Stimulated activated CD4-positive, alpha-beta T cell treated with anti-CD3 and anti-CD28 coated beads, Interleukin-12 subunit alpha, Interleukin-12 subunit beta, amount 100 ng/mL, for 48 hours (primary cell): ENCODE measurements at regions not wholly inside any gene's neighbourhood (a gene's known extent, or its start where the extent isn't known, plus 50 kb on each side); places are given as distances from the start of the nearest gene placed in this dataset.
"Not testable (repeated sequence)": the region's sequence is repeated elsewhere in the genome, so short reads cannot be mapped to it uniquely, and the experiment has no call there.

Experiments used
- DNase-seq, 3 donors: peaks; one replicate each; pipeline ENCODE4 v3.0.0-alpha.2; 2020; ENCODE audit warnings: low read depth in 2 of 3, low spot score in 1 of 3

DNA sequence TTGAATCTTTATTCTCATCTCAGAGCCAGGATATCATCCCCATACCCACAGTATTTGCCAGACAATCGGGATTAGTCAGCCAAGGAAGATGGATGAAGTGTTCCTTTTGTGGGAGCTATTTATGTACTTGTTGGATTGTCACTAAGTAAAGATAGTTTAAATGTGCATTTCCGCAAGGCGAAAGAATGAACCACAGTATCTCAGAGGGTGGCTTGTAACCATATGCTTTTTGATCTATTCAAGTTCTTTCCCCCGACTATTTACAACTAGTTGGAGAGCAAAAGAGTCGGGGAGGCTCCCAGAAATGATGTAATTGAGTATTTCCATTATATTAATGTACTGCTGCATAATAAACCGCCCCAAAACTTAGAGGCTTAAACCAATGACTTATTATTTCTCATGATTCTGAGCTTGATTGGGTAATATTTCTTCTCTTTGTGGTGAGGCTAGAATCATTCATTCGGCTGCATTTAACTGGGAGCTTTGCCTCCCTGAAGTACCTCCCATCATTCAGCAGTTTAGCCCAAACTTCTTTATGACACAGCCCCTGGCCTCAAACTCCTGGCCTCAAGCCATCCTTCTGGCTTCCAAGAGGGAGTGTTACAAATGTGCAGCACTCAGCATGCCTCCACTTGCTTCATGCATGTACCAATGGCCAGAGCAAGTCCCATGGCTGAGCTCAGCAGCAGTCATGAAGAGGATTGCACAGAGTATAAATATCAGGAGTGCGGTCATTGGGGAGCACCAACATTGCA, 423.7 kb downstream of the METTL4 start:
- DNase-seq: no peak

DNA sequence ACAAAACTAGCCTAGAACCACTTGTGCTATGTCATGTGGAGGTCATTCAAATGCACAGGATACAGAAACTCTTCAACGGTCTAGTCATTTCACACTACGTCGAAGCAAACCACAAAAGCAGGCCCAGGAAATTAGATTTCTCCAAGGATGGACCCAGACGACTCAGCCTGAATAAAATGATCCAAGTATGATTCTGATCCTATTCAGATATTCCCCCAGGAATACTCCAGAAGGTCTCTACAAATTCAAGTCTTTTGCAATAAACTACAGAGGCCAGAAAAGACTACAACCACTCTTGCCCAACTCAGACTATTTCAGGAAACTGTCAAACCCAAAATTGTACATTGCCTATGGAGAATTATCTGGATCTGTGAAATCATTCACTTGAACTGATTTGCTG, 422.5 kb downstream of the METTL4 start:
- no peak for DNase-seq

DNA sequence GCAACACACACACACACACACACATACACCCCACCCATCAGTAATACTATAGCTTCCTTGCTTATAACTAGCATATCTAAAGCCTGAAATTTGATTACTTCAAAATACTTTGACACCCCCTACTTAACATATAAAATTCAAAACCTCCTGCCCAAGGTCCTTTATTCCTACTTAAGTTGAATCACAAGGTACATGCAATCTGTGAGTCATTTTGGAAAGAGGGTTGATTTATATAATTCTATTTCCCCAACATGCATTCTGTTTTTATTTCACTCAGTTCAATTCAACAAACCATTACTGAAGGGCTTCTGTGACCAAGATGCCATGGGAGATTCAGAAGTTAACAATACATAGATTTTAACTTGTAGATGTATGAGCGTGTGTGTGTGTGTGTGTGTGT, 420.7 kb downstream of the METTL4 start:
- DNase-seq: no peak

DNA sequence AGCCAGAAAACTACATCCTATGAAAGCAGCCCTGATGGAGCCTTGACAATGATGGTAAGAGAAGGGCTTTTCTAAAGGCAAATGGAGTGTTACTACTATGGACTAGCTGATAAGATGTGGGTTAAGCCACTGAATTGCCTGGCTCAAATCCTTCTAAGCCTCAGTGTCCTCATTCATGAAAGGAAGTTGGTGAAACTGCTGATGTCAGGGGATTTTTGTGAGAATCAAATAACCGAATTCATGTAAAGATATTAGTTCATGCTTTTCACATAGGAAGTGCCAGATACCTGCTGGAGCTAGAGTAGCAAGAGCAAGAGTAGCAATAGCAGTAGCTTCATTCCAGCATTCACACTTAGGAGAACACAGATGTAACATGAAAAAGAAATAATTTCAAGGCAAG, 417.0 kb downstream of the METTL4 start:
- DNase-seq: no peak

DNA sequence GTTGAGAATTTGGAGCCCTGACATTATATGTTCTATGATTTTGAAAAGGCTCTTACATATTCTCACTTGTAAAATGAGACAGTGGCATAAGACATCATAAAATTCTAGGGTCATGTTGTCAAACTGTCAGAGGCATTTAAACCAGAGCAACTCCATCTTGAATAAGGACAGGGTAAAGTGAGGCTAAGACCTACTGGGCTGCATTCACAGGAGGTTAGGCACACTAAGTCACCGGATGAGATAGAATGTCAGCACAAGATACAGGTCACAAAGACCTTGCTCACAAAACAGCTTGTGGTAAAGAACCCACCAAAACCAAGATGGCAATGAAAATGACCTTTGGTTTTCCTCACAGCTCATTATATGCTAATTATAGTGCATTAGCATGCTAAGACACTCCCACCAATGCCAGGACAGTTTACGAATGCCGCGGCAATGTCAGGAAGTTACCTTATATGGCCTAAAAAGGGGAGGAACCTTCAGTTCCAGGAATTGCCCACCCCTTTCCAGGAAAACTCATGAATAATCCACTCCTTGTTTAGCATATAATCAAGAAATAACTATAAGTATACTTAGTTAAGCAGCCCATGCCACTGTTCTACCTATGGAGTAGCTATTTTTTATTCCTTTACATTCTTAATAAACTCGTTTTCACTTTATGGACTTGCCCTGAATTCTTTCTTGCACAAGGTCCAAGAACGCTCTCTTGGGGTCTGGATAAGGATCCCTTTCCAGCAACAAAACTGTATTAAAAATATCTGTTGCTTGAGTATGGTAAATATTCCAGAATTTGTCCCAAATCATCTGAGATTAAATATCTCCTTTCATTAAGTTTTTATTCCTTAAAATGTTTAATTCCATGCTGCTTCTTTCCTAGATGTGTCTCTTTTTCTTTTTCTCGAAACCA, 406.4 kb downstream of the METTL4 start:
- no peak for DNase-seq

DNA sequence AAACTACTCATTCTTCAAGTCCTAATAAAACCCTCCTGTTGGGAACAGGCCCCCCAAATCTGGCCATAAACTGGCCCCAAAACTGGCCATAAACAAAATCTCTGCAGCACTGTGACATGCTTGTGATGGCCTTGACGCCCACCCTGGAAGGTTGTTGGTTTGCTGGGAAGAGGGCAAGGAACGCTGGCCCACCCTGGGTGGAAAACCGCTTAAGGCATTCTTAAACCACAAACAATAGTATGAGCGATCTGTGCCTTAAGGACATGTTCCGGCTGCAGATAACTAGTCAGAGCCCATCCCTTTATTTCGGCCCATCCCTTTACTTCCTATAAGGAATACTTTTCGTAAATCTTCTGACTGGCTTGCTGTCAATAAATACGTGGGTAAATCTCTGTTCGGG, 404.4 kb downstream of the METTL4 start:
- DNase-seq: not testable (repeated sequence)

DNA sequence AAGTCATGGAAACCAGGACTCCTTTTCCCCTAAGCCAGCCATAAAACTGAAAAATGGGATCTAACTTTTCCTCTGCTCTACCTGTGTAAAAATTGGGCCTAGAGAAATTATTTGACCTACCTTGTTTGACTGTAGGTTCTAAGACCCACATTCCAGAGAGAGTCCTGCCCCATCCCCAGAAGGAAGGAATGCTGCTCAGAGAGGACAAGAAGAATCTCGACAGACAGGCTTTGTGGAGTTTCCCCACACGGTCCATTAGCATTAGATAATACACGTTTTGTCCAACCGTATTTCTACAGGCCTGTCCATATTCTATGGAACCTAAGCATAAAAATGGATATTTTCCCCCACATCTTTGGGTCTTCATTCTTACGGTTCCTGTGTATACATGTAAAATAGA, 403.3 kb downstream of the METTL4 start:
- no peak for DNase-seq

DNA sequence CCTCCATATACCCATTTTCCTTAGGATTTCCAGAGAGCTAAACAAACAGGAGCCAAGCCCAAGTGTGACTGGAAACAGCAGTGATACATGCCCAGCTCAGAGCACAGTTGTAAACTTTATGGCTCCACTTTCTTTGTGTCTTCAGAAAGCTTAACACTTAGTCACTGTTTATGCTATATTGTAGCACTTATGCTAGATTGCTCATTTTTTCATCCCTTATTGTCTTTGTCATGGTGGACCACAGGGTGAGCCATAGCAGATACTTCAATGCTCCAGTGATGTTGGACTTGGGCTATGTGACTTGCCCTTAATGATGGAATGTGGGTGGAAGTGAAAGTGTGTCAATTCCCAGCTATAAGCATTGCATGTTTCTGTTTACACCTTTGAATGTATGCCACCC, 401.6 kb downstream of the METTL4 start:
- no peak for DNase-seq

DNA sequence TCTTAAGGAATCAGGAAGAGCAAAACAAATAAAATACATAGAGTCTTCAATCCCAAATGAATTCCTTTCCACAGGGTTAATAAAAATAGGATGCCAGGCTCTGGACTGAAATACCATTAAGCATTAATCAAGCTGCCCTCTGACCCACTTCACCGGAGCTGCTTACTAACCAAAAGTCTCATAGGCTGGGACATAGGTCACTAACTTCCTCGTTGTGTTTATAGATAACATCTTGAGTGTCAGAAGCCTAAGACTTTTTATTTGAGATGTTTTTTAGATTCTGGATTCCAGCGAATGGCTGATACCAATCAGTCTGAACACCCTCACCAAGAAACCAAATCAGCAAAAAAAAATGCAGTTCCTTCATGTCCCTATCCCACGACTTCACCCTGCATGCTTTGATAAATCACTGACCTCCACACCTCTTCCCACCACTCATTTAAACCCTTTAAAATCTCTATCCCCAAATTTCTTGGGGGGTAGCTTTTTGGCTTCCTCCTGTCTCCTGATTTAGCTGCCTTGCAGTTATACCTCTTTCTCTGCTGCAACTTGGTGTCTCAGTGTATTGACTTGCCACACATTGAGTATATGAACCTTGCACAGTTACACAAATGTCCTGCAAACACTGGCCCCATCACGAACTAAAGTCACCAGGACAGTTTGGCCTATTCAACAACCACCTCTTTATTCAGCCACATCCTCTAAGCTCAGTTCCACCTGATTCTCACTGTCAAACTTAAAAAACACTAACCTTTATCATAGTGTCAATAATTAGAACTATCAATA, 399.3 kb downstream of the METTL4 start:
- no peak for DNase-seq

DNA sequence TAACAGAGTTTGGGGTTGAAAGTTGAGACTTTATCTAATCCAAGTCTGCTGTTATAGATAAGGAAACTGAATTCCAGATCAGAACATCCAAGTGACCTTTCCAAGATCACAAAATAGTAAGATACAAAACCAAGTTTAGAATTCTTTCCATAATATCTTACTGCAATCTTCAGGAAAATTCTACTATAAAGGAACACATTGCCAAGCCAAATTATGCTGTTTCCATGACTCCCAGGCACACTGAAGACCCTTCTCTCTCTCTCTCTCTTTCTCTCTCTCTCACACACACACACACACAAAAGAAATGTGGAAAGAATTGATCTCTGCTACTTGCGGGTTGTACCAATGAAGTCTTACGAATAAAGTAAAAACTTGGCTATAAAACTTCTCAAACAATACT, 398.4 kb downstream of the METTL4 start:
- DNase-seq: no peak

DNA sequence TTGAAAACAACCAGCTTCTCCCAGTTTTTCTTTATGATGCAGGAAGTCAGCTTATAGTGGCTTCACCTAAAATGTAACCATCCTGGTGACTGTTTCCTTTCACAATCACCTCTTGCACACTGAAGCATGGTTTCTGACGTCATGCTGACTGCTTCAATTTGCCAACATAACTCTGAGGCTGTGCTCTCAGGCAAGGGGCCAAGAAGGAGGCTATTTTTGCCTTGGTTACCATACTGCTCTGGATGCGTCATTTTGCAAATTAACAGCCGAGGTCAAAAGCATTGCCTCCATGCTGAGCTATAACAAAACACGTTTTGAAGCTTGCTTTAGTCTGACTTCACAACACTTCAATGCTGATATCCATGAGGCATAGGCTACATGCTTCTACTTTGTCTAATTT, 397.8 kb downstream of the METTL4 start:
- no peak for DNase-seq

DNA sequence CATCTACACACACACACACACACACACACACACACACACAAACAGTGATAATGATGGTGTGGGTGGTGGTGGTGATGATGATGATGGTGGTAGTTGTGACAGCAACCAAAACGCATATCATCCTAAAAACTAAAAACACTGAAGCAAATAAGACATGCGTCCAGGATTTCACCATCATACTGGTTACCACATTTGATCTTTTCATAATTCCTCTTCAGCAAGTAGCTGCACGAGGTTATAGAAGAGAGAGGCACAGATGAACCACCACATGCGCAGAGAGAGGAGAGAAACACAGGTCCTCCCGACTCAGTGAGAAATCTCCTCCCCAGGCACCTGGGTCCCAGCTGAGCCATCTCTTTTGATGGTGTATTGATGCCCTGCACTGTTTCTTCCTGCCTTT, 393.3 kb downstream of the METTL4 start:
- no peak for DNase-seq

DNA sequence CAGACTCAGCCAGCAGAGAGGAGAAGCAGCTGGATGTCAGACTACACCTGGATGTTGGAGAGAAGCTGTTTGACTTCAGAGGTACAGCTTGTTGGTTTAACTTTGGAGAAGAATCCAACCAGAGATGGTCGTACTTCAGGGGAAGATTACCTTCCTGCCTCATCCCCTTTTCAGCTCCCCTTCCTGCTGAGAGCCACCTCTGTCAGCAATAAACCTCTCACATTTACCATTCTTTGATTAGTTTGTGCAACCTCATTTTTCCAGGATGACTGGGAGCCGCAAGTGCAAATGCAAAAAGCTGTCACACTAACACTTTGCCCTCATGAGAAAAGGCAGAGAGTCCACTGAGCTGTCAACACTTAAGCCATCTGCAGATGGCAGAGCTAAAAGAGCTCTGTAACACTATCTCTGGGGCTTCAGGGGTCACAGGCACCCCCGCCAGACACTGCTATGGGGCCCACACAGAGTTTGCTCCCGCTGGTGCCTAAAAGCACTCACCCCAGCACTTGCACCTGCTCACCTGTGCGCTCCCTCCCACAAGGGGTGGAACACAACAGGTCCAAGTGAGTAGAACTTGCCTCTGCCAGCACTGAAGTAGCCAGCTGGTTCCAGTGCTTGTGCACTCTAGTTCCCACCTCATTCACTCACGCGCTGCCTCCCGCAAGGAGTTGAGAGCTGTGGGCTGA, 391.7 kb downstream of the METTL4 start:
- DNase-seq: no peak

DNA sequence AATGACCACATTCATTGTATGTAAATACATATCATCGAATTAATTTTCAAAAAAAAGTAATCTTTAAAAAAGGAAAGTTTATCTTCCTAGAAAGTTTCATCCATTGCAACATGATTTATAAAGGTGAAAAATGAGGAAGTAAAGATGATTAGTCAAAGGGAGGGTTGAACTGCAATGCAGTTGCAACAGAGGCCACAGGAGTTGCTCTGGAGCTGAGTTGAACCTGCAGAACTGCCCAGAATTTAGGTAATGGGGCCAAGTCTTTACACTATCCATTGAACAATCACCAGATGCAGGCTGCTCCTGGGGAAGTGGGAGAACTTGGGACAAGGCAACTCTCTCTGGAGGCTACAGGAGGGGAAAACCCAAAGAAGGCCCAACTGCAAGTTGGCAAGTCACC, 390.7 kb downstream of the METTL4 start:
- DNase-seq: no peak

DNA sequence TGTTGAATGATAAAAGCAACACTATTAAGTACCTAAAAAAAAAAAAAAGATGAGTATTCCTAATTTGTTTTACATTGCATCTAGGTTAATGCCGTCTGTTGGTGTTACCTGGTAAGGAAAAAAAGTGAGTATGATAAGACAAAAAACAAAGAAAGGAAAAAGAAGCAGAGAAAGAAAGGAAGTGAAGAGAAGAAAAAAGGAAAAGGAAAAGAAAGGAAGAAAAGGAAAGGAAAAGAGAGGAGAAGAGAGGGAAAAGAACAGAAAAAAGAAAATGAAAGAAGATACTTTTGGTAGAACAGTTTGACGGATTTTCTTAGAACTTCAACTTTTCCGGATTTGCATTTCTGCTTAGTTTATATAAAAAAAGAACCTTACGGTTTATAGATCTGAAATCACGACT, 387.9 kb downstream of the METTL4 start:
- DNase-seq: no peak

DNA sequence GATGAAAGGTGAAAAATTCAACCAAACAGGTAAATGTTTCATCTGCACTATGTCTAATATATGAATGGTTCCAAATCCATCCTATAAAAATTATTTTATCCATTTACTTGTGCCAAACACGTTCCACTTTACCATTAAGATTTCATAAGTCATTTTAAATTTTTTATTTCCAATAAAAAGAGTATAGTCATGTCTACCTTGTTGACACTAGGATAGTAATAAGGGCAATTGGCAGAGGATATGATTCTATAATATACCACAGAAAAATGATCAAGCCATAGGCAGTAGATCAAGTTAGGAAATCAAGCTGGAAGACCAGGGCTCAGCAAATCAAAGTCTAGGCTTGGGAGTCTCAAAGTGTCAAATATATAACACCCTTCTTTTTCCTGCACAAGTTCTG, 384.3 kb downstream of the METTL4 start:
- DNase-seq: no peak

DNA sequence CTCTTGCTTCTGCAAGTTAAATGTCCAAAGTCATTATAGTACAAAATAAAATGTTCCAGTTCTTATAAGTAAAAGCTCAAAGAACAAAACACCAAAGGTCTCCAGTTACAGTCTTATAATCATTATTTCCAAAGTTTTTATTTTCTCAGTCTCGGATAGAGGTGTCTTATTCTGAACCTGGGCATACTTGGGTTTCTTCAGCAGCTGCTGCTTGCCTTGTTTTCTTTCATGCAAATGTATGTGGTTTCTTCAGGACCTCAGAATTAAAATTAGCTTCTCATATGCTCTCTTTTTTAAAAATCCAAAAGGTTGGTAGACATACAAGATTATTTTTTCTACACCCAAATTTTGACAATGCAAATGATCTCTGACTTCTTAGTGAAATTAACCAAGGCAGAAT, 383.0 kb downstream of the METTL4 start:
- DNase-seq: no peak

DNA sequence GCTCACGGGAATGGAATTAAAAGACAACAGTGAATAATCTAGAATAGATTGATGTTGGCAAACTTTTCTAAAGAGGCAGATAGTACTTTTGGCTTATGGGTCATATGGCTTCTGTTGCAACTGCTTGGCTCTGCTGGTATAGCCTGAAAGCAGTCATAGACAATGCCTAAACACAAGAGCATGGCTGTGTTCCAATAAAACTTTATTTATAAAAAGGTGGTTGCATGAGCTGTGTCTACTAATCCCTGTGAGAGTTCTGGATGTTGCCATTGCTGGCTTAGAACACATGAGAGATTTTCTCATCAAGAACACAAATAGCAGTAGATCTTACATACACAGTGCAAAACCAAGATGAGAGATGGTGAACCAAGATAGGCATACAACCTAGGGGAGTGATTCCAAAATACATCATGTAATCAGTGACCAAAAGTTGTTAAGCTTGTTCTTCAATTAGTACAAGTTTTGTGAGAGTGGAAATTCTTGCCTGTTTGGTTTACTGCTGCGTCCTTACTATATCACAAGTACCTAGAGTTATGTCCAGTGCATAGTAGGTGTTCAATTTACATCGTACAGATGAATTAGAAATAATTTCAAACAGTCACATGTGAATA, 380.0 kb downstream of the METTL4 start:
- no peak for DNase-seq

DNA sequence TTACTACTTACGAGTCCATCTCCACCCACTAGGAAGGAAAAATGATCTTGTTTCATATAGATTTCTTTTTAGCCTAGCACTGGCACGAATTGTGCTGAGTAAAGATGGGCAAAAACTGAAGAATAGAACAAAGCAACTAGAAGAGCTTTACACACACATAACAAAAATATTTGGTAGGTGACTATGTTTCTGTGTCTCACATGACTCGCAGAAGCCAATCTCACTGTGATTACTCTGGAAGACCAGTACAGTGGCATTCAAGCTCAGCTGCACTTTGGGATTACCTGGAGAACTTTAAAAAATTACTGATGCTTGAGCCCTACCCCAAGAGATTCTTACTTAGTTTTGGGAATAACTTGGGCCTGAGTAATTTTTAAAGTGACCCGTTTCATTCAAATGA, 378.7 kb downstream of the METTL4 start:
- no peak for DNase-seq

DNA sequence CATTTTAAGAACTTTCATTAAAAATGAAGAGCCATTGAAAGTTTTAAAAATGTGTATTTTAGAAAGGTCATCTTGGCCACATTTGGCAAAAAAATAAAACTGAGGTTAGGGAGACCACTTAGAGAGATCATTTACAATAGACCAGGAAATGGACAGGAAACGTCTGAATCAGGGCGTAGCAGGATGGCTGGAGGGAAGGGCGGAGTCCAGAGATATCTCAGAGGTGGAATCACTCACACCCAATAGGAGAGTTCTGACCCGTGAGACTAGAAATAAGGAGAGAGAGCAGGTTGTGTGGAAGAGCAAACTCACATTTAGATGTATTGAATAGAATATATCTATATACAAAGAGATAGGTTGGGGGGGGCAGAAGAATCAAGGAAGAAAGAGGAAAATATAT, 373.4 kb downstream of the METTL4 start:
- no peak for DNase-seq

DNA sequence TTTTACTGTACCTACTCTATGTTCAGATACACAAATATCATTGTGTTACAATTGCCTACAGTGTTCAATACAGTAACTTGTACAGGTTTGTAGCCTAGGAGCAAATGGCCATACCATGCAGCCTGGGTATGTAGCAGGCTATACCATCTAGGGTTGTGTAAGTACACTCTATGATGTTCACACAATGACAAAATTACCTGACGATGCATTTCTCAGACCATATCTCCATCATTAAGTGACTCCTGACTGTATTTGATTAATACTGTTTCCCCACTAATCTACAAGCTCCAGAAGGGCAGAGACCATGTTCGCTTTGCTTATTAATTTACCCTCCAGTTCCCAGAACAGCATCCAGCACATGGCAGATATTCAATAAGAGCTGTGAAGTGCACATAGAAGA, 372.2 kb downstream of the METTL4 start:
- no peak for DNase-seq
